Esophagus squamous epithelium (tissue), 5 donors: ENCODE measurements at regions not wholly inside any gene's neighbourhood (a gene's known extent, or its start where the extent isn't known, plus 50 kb on each side); places are given as distances from the start of the nearest gene placed in this dataset.
"Not testable (repeated sequence)": the region's sequence is repeated elsewhere in the genome, so short reads cannot be mapped to it uniquely, and the experiment has no call there.

Source experiments
- DNase-seq: peaks from one replicate; lab custom pipeline; 2025; lab: John Stamatoyannopoulos, UW
- H3K27ac ChIP-seq, 4 donors: fragments of 200-600 bp; sonication (generic); one replicate each; pipeline ENCODE4 v1.5.1; 2016 to 2019; ENCODE audit warnings: mild to moderate bottlenecking in 1 of 4
- H3K27me3 ChIP-seq, 4 donors: fragments of 200-600 bp; sonication (generic); 1 replicate in 3 of 4; 2 replicates in 1 of 4; pipeline versions ENCODE4 v1.5.1 to v1.6.0; 2017 to 2021; ENCODE audit warnings: antibody characterized with exemption in 1 of 4
- H3K36me3 ChIP-seq, 3 donors: fragments of 200-600 bp; sonication (generic); one replicate each; pipeline ENCODE4 v1.5.1; 2016 to 2019
- H3K4me1 ChIP-seq, 3 donors: fragments of 200-600 bp; sonication (generic); one replicate each; pipeline ENCODE4 v1.5.1; 2017 to 2019
- H3K4me3 ChIP-seq, 4 donors: fragments of 200-600 bp; sonication (generic); 1 replicate in 3 of 4; 2 replicates in 1 of 4; pipeline ENCODE4 v1.5.1; 2016 to 2019; ENCODE audit warnings: mild to moderate bottlenecking in 2 of 4, moderate library complexity in 1 of 4
- H3K9me3 ChIP-seq, 3 donors: fragments of 200-600 bp; sonication (generic); one replicate each; pipeline ENCODE4 v1.5.1; 2016 to 2019
- CTCF ChIP-seq, 6 experiments: fragments of 450-650 bp in 4 of 6; fragments of 200-600 bp in 2 of 6; sonication (generic) in 2 of 6; IDR thresholded peaks; one replicate each; pipeline ENCODE4 v1.5.1; 2016 to 2019; ENCODE audit warnings: antibody characterized with exemption in 6 of 6, mild to moderate bottlenecking in 4 of 6, moderate library complexity in 4 of 6
- POLR2A ChIP-seq, 4 donors: fragments of 450-650 bp; IDR thresholded peaks; one replicate each; pipeline ENCODE4 v1.6.1; 2017; ENCODE audit warnings: antibody characterized with exemption in 4 of 4, mild to moderate bottlenecking in 4 of 4, moderate library complexity in 3 of 4
- WGBS, 2 donors: methylation state at CpG; one replicate each; pipeline ENCODE4 v1.1.5; 2018; 5-methylcytosine and 5-hydroxymethylcytosine counted together
- intact Hi-C: fragments of 100-400 bp; cut with DNase I; formaldehyde crosslinking; loops from one replicate; pipeline ENCODE4 v1.15.0; 2022
- donor health status: DM: yes; HTN: yes; CAD: no.

- no peaks in the 10 kb centered on the region for H3K9me3 ChIP-seq
- 96 to 97% methylated on average over 9 of the region's 9 CpGs for WGBS, 2 donors
- intact Hi-C loops, result no loop called here
- no peaks in the 10 kb centered on the region for H3K27me3 ChIP-seq
- H3K36me3 ChIP-seq, result no peaks in the 10 kb centered on the region
- TF ChIP-seq CTCF (IDR thresholded peaks at IDR 0.05) (no peak), POLR2A (IDR thresholded peaks at IDR 0.05) (no peak)
- no peak for DNase-seq
- no peak overlapping the region for H3K27ac ChIP-seq
- H3K4me1 ChIP-seq, result no peaks in the 10 kb centered on the region
- no peak overlapping the region for H3K4me3 ChIP-seq
Measured at GRCh38 chr7:108652886-108653285, 83.2 kb downstream of the DNAJB9 start.

GRCh38 chr7:108653526-108653925 is 83.9 kb downstream of the DNAJB9 start:
- Histone ChIP-seq H3K27me3 (no peaks in the 10 kb centered on the region), H3K27ac (no peak overlapping the region), H3K4me1 (no peaks in the 10 kb centered on the region), H3K4me3 (no peak overlapping the region), H3K9me3 (no peaks in the 10 kb centered on the region), H3K36me3 (no peaks in the 10 kb centered on the region)
- 49 to 65% methylated on average over 4 of the region's 4 CpGs for WGBS, 2 donors
- no peak for TF ChIP-seq CTCF (IDR thresholded peaks at IDR 0.05)
- TF ChIP-seq POLR2A (IDR thresholded peaks at IDR 0.05), result no peak
- no peak for DNase-seq
- intact Hi-C loops, result no loop called here

DNA sequence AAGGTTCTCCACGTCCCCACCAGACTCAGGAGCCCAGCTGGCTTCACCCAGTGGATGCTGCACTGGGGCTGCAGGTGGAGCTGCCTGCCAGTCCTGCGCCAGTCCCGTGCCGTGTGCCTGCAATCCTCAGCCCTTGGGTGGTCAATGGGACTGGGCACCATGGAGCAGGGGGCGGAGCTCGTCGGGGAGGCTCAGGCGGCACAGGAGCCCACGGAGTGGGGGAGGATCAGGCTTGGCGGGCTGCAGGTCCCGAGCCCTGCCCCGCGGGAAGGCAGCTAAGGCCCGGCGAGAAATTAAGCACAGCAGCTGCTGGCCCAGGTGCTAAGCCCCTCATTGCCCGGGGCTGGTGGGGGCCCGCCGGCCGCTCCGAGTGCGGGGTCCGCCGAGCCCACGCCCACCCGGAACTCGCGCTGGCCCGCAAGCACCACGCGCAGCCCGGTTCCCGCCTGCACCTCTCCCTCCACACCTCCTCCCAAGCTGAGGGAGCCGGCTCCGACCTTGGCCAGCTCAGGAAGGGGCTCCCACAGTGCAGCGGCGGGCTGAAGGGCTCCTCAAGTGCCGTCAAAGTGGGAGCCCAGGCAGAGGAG is 87.6 kb downstream of the DNAJB9 start:
- DNase-seq, H3K4me1 ChIP-seq, H3K9me3 ChIP-seq, H3K27me3 ChIP-seq, H3K4me3 ChIP-seq, H3K27ac ChIP-seq, intact Hi-C loops, H3K36me3 ChIP-seq: not testable (repeated sequence)
- 93 to 96% methylated on average over 4 to 10 of the region's 37 CpGs for WGBS, 2 donors

GRCh38 chr7:108659261-108659660 is 89.6 kb downstream of the DNAJB9 start:
- Histone ChIP-seq H3K36me3 (no peaks in the 10 kb centered on the region), H3K4me3 (no peak overlapping the region), H3K27me3 (no peaks in the 10 kb centered on the region), H3K27ac (no peak overlapping the region), H3K9me3 (no peaks in the 10 kb centered on the region), H3K4me1 (no peaks in the 10 kb centered on the region)
- TF ChIP-seq POLR2A (IDR thresholded peaks at IDR 0.05), result no peak
- no peak for TF ChIP-seq CTCF (IDR thresholded peaks at IDR 0.05)
- WGBS, 2 donors, result 49 to 58% methylated on average over 3 of the region's 3 CpGs
- no peak for DNase-seq
- intact Hi-C loops, result no loop called here

DNA sequence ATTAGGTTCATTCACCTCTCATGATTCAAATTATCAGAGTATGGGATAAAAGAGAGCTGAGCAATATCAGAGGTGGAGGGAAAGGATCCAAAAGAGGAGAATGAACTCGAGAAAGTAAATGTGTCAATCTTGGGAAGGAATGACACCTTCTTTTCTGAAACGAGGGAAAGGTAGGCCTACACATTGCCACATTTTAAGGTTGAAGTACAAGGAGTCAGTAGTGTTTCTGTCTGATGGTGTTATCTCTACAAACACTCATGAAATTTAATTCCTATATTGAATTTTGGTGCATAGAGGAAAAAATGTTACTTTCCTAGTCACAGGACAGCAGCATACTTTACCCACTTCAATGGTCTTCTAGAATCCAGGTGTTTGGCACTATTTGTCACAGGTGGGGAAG is 90.2 kb downstream of the DNAJB9 start:
- TF ChIP-seq POLR2A (IDR thresholded peaks at IDR 0.05) (no peak), CTCF (IDR thresholded peaks at IDR 0.05) (no peak)
- H3K27me3 ChIP-seq, result no peaks in the 10 kb centered on the region

GRCh38 chr7:108660465-108660864 is 90.8 kb downstream of the DNAJB9 start:
- no peak for DNase-seq
- TF ChIP-seq CTCF (IDR thresholded peaks at IDR 0.05) (no peak), POLR2A (IDR thresholded peaks at IDR 0.05) (no peak)
- Histone ChIP-seq H3K27ac (no peak overlapping the region), H3K27me3 (no peaks in the 10 kb centered on the region), H3K4me1 (no peaks in the 10 kb centered on the region), H3K4me3 (no peak overlapping the region), H3K36me3 (no peaks in the 10 kb centered on the region), H3K9me3 (no peaks in the 10 kb centered on the region)
- 52 to 58% methylated on average over 3 of the region's 3 CpGs for WGBS, 2 donors
- intact Hi-C loops, result no loop called here

More for the DNA sequence above, 90.2 kb downstream of the DNAJB9 start:
- no peaks in the 10 kb centered on the region for H3K4me1 ChIP-seq
- WGBS, 2 donors, result 22 to 38% methylated on average over 2 of the region's 2 CpGs
- no peaks in the 10 kb centered on the region for H3K36me3 ChIP-seq
- H3K27ac ChIP-seq, result no peak overlapping the region
- no peak overlapping the region for H3K4me3 ChIP-seq
- intact Hi-C loops, result no loop called here
- DNase-seq, result no peak
- H3K9me3 ChIP-seq, result no peaks in the 10 kb centered on the region
